Esophagus muscularis mucosa (tissue), 4 donors: ENCODE measurements at regions not wholly inside any gene's neighbourhood (a gene's known extent, or its start where the extent isn't known, plus 50 kb on each side); places are given as distances from the start of the nearest gene placed in this dataset.

Experiments used
- CTCF ChIP-seq, 3 experiments: fragments of 200-600 bp in 2 of 3; fragments of 450-650 bp in 1 of 3; sonication (generic) in 2 of 3; IDR thresholded peaks; one replicate each; pipeline ENCODE4 v1.5.1; 2017 to 2019; ENCODE audit warnings: antibody characterized with exemption in 3 of 3, mild to moderate bottlenecking in 2 of 3, moderate library complexity in 1 of 3
- EP300 ChIP-seq: sonication (generic); formaldehyde crosslinking; IDR thresholded peaks from one replicate; pipeline ENCODE4 v1.6.1; 2017; ENCODE audit warnings: antibody characterized with exemption
- POLR2A ChIP-seq: fragments of 450-650 bp; IDR thresholded peaks from one replicate; pipeline ENCODE4 v1.6.1; 2017; ENCODE audit warnings: antibody characterized with exemption, moderate library complexity, mild to moderate bottlenecking, low read depth
- POLR2AphosphoS5 ChIP-seq, 2 donors: sonication (generic); formaldehyde crosslinking; IDR thresholded peaks; one replicate each; pipeline ENCODE4 v1.6.1; 2017; ENCODE audit warnings: antibody characterized with exemption in 2 of 2

- TF ChIP-seq CTCF (IDR thresholded peaks at IDR 0.05) = no peak
- no peak for TF ChIP-seq POLR2A
- TF ChIP-seq EP300 = no peak
- no peak for TF ChIP-seq POLR2AphosphoS5 (IDR thresholded peaks at IDR 0.05)
Observed at GRCh38 chr12:42020226-42020625, 124.4 kb downstream of the GXYLT1 start.
